Glutamatergic neuron (in vitro differentiated cells): ENCODE measurements at regions not wholly inside any gene's neighbourhood (a gene's known extent, or its start where the extent isn't known, plus 50 kb on each side); places are given as distances from the start of the nearest gene placed in this dataset.

Experiments used
- DNase-seq: peaks from one replicate; pipeline ENCODE4 v3.0.0; 2022
- H3K27ac Mint-ChIP-seq: one replicate; pipeline ENCODE4 v1.8.0; 2020; ENCODE audit warnings: mild to moderate bottlenecking, mixed read lengths, inconsistent platforms; ENCODE audit not compliant: unreplicated experiment
- H3K27me3 Mint-ChIP-seq: one replicate; pipeline ENCODE4 v1.8.0; 2020; ENCODE audit warnings: mild to moderate bottlenecking, moderate library complexity, mixed read lengths, inconsistent platforms; ENCODE audit not compliant: unreplicated experiment
- H3K36me3 Mint-ChIP-seq: one replicate; pipeline ENCODE4 v1.8.0; 2020; ENCODE audit warnings: mild to moderate bottlenecking, mixed read lengths, inconsistent platforms; ENCODE audit not compliant: unreplicated experiment
- H3K4me1 Mint-ChIP-seq: one replicate; pipeline ENCODE4 v1.8.0; 2020; ENCODE audit warnings: mild to moderate bottlenecking, low read depth, mixed read lengths, inconsistent platforms; ENCODE audit not compliant: unreplicated experiment
- H3K4me3 Mint-ChIP-seq: one replicate; pipeline ENCODE4 v1.8.0; 2020; ENCODE audit warnings: mild to moderate bottlenecking, mixed read lengths, inconsistent platforms; ENCODE audit not compliant: unreplicated experiment
- H3K9me3 Mint-ChIP-seq: one replicate; pipeline ENCODE4 v1.8.0; 2020; ENCODE audit warnings: mild to moderate bottlenecking, moderate library complexity, mixed read lengths, inconsistent platforms; ENCODE audit not compliant: unreplicated experiment
- TF ChIP-seq, protein P1 (sequence below): fragments of 200-600 bp; sonication (generic); IDR thresholded peaks from one replicate; pipeline ENCODE4 v1.5.0; 2021; ENCODE audit not compliant: partially characterized antibody, unreplicated experiment

DNA sequence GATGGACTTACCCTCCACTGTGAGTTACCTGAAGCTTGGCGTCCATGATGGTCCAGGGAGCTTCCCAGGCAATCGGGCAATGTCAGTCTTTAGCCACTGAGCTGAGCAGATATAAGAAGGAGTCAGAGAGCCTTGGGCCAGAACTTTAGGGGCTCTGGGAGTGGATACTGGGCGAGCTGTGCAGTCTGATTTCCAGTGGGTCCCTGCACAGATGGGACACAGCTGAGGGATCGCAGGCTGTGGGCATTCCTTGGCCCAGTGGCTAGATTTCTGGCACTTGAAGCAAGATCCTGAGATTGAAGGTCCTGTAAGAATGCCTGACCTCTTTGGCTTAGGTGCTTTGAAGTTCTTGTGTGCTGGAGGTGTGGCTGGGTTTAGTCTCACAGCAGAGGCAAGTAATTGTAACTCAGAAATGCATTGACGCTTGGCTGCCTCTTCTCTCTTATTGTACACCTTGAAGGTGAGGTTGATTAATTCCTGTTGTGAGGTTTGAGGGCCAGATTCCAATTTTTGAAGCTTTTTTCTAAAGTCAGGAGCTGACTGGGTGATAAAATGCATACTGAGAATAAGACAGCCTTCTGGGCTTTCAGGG lies 2283.8 kb downstream of the TP53TG3F start:
- Mint-ChIP-seq H3K9me3 (peaks cover 47% of the 10 kb centered on the region), H3K4me3 (no peak overlapping the region), H3K27me3 (peaks cover 11% of the 10 kb centered on the region), H3K4me1 (no peaks in the 10 kb centered on the region), H3K27ac (no peak overlapping the region), H3K36me3 (peaks cover 25% of the 10 kb centered on the region)
- TF ChIP-seq, protein P1, sequence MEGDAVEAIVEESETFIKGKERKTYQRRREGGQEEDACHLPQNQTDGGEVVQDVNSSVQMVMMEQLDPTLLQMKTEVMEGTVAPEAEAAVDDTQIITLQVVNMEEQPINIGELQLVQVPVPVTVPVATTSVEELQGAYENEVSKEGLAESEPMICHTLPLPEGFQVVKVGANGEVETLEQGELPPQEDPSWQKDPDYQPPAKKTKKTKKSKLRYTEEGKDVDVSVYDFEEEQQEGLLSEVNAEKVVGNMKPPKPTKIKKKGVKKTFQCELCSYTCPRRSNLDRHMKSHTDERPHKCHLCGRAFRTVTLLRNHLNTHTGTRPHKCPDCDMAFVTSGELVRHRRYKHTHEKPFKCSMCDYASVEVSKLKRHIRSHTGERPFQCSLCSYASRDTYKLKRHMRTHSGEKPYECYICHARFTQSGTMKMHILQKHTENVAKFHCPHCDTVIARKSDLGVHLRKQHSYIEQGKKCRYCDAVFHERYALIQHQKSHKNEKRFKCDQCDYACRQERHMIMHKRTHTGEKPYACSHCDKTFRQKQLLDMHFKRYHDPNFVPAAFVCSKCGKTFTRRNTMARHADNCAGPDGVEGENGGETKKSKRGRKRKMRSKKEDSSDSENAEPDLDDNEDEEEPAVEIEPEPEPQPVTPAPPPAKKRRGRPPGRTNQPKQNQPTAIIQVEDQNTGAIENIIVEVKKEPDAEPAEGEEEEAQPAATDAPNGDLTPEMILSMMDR: no peak
- no peak for DNase-seq

DNA sequence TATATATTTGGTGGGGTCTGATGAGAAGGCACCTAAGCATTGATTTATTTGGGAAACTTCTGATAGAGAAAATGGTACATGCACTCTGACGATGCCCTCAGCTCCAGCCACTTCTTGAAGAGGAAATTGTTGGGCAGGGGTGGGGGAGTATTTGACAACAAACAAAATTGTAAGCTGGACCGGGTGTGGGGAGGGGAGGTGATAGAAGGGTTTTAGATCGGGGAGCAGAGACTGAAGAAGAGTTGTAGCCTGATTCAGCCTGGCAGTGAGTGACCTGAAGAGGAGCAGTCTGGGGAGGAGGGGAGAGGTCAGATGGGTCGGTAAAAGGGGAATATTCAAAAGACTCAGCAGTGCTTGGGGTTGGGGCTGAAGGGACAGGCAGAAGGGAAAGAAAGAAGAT lies 2284.7 kb downstream of the TP53TG3F start:
- Mint-ChIP-seq H3K36me3 (peaks cover 25% of the 10 kb centered on the region), H3K9me3 (peaks cover 39% of the 10 kb centered on the region), H3K27me3 (peaks cover 11% of the 10 kb centered on the region), H3K27ac (no peak overlapping the region), H3K4me1 (no peaks in the 10 kb centered on the region), H3K4me3 (no peak overlapping the region)
- no peak for DNase-seq
- TF ChIP-seq, protein P1: no peak

DNA sequence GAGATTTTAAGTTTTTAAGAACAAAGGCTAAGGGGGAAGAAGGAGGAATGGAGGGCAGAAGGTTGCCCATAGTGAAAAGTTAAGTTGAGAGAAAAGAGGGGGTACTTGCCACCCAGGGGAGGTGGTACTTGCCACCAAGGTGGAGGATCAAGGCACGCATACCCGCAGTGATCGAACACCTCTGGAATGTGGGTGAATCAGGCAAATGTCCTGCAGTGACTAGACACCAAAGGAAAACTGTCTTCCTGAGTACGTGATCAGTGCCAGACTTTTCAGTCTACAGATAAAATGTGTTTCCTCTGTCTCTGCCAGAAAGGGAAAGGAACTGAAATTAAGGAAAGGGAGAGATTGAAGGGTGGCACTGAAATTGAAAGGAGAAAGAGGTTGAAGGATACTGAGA lies 2285.3 kb downstream of the TP53TG3F start:
- no peak overlapping the region for H3K27ac Mint-ChIP-seq
- H3K4me1 Mint-ChIP-seq: no peaks in the 10 kb centered on the region
- H3K9me3 Mint-ChIP-seq: peaks cover 35% of the 10 kb centered on the region
- peaks cover 25% of the 10 kb centered on the region for H3K36me3 Mint-ChIP-seq
- TF ChIP-seq, protein P1: no peak
- no peak for DNase-seq
- H3K4me3 Mint-ChIP-seq: no peak overlapping the region
- peaks cover 11% of the 10 kb centered on the region for H3K27me3 Mint-ChIP-seq

DNA sequence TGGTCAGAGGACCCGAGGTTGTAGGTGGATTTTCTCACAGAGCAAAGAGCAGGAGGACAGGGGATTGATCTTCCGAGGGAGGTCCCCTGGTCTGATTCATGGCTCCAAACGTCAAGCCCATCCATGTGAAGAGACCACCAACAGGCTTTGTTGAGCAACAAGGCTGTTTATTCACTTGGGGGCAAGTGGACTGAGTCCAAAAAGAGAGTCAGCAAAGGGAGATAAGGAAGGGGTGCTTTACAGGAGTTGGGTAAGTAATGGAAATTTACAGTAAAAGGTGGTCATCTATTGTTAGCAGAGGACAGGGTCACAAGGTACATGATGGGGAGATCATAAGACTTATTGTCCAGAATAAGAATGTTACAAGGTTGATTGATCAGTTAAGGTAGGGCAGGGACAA lies 2285.8 kb downstream of the TP53TG3F start:
- no peak overlapping the region for H3K27ac Mint-ChIP-seq
- H3K27me3 Mint-ChIP-seq: peaks cover 13% of the 10 kb centered on the region
- no peak for DNase-seq
- peaks cover 33% of the 10 kb centered on the region for H3K9me3 Mint-ChIP-seq
- no peak overlapping the region for H3K4me3 Mint-ChIP-seq
- H3K4me1 Mint-ChIP-seq: no peaks in the 10 kb centered on the region
- TF ChIP-seq, protein P1: no peak
- H3K36me3 Mint-ChIP-seq: peaks cover 25% of the 10 kb centered on the region

DNA sequence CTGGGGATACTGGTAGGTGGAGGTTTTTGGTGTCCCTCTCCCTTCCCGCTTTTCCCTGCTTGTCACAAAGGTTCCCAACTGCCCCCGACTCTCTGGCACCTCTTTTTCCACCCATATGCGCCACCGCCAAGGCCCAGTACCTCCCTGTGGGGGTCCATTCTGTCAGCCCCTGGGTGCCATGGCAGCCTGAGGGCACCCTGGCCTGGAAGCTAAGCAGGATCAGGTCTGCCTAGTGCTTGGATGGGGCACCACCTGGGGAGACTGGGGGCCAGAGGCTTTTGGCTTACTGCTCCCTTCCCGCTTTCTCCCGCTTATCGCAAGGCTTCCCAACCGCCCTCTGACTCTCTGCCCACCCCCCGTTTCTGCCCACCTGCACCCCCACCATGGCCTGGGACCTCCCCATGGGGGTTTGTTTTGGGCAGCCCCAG lies 2286.4 kb downstream of the TP53TG3F start:
- peaks cover 25% of the 10 kb centered on the region for H3K36me3 Mint-ChIP-seq
- TF ChIP-seq, protein P1: no peak

More for the DNA sequence above, 2286.4 kb downstream of the TP53TG3F start:
- Mint-ChIP-seq H3K9me3 (peaks cover 31% of the 10 kb centered on the region), H3K4me1 (no peaks in the 10 kb centered on the region), H3K4me3 (no peak overlapping the region), H3K27ac (no peak overlapping the region), H3K27me3 (peaks cover 11% of the 10 kb centered on the region)
- DNase-seq: no peak
